ENCODE measurements at regions not wholly inside any gene's neighbourhood (a gene's known extent, or its start where the extent isn't known, plus 50 kb on each side); places are given as distances from the start of the nearest gene placed in this dataset.

- TF ChIP-seq REST (IDR thresholded peaks at IDR 0.05; ENCODE audit: unreplicated experiment) (no peak), ZNF114 (CRISPR knock-in tag; IDR thresholded peaks at IDR 0.05) (no peak)
These were observed 168.6 kb downstream of the REEP3 start (continued) for GRCh38 chr10:63689768-63690167.

- no peaks in the 10 kb centered on the region for H3K27me3 ChIP-seq (ENCODE audit: insufficient read depth)
- H3K79me2 ChIP-seq (replicated peaks; ENCODE audit: insufficient read depth) = no peaks in the 10 kb centered on the region
- no peaks in the 10 kb centered on the region for H3K4me1 ChIP-seq (ENCODE audit: insufficient read depth)
- no peak overlapping the region for H3K27ac ChIP-seq (ENCODE audit: low read depth)
- peaks cover 1% of the 10 kb centered on the region; the same call in 1 of the 2 replicates for H3K9me2 ChIP-seq (ENCODE audit: insufficient read depth)
- peaks cover 1% of the 10 kb centered on the region for H3K27me3 Mint-ChIP-seq (ENCODE audit: insufficient read depth, low read depth, poor library complexity)
- H3K36me3 ChIP-seq (ENCODE audit: insufficient read depth) = no peaks in the 10 kb centered on the region
- no peak for ATAC-seq
- H3K4me1 Mint-ChIP-seq = no peaks in the 10 kb centered on the region
- H2AFZ ChIP-seq = 0 out of 2 replicates have a peak overlapping the region, but pooled peaks have one; percentile 3
- no peaks in the 10 kb centered on the region for H4K20me1 ChIP-seq (replicated peaks; ENCODE audit: insufficient read depth)
- H3K27ac Mint-ChIP-seq = no peak overlapping the region
- no peaks in the 10 kb centered on the region for H3F3A ChIP-seq (replicated peaks; ENCODE audit: low read depth)
- no peak overlapping the region for H3K4me3 Mint-ChIP-seq
- H3K36me3 Mint-ChIP-seq (ENCODE audit: low read depth) = peaks cover 15% of the 10 kb centered on the region; the same call in 2 of the 3 replicates
- peaks cover 17% of the 10 kb centered on the region for H3K9me3 Mint-ChIP-seq
- no peak overlapping the region for H3K4me3 ChIP-seq
- DNase-seq (ENCODE audit: low spot score) = no peak
- no peak overlapping the region for H3K4me2 ChIP-seq
- TF ChIP-seq ZNF114 (CRISPR knock-in tag; IDR thresholded peaks at IDR 0.05) = no peak
- TF ChIP-seq ZNF462 (CRISPR knock-in tag; IDR thresholded peaks at IDR 0.05) = no peak
- TF ChIP-seq REST (IDR thresholded peaks at IDR 0.05; ENCODE audit: unreplicated experiment) = no peak
- TF ChIP-seq JUNB (IDR thresholded peaks at IDR 0.05; ENCODE audit: unreplicated experiment) = no peak
- no peak for TF ChIP-seq EZH2phosphoT487 (IDR thresholded peaks at IDR 0.05; ENCODE audit: unreplicated experiment)
- no peak for TF ChIP-seq EZH2 (IDR thresholded peaks at IDR 0.05; ENCODE audit: low read depth, unreplicated experiment)
- TF ChIP-seq STAT1 (IDR thresholded peaks at IDR 0.05; ENCODE audit: unreplicated experiment) = no peak
- TF ChIP-seq POLR2AphosphoS5 (IDR thresholded peaks at IDR 0.05; ENCODE audit: low read depth) = no peak
- TF ChIP-seq CTCF (conservative IDR thresholded peaks at IDR 0.05; ENCODE audit: low read depth in 2 of 2) = no peak
These were observed 171.2 kb downstream of the REEP3 start for GRCh38 chr10:63692220-63692896.
